HCT116 (cell line): ENCODE measurements at regions not wholly inside any gene's neighbourhood (a gene's known extent, or its start where the extent isn't known, plus 50 kb on each side); places are given as distances from the start of the nearest gene placed in this dataset.

ENCODE experiments used
- CEBPB ChIP-seq: IDR thresholded peaks from 2 replicates; pipeline ENCODE4 v1.6.1; 2012; ENCODE audit warnings: low read depth
- EGR1 ChIP-seq: IDR thresholded peaks from 2 replicates; pipeline ENCODE4 v1.6.1; 2012; ENCODE audit warnings: low read depth
- EZH2 ChIP-seq: fragments of 200-600 bp; sonication (generic); IDR thresholded peaks from 2 replicates; pipeline ENCODE4 v1.6.1; 2017; ENCODE audit warnings: antibody characterized with exemption, mixed run types
- EZH2phosphoT487 ChIP-seq: fragments of 200-600 bp; IDR thresholded peaks from 2 replicates; pipeline ENCODE4 v1.6.1; 2018; ENCODE audit warnings: antibody characterized with exemption, borderline replicate concordance
- POLR2A ChIP-seq: IDR thresholded peaks from 2 replicates; pipeline ENCODE4 v1.7.0; 2011; ENCODE audit warnings: borderline replicate concordance; ENCODE audit not compliant: insufficient read depth, insufficient read length; ENCODE audit errors: extremely low read depth
- RAD21 ChIP-seq: IDR thresholded peaks from 2 replicates; pipeline ENCODE4 v1.6.1; 2012; ENCODE audit warnings: low read depth, mild to moderate bottlenecking
- SIN3A ChIP-seq: IDR thresholded peaks from 2 replicates; pipeline ENCODE4 v1.6.1; 2012; ENCODE audit warnings: low read depth
- SP1 ChIP-seq: IDR thresholded peaks from 2 replicates; pipeline ENCODE4 v1.6.1; 2012; ENCODE audit warnings: low read depth
- YY1 ChIP-seq: IDR thresholded peaks from 2 replicates; pipeline ENCODE4 v1.6.1; 2011; ENCODE audit warnings: low read length, low read depth, moderate library complexity, mild to moderate bottlenecking; ENCODE audit not compliant: insufficient replicate concordance; ENCODE audit errors: extremely low read depth
- ZNF274 ChIP-seq: fragments of 200-500 bp; sonication (Bioruptor generic); IDR thresholded peaks from 2 replicates; pipeline ENCODE4 v1.6.1; 2014; ENCODE audit warnings: mild to moderate bottlenecking, low read depth, low read length, inconsistent platforms
- TF ChIP-seq, protein P1 (sequence below), 3 experiments: fragments of 200-600 bp in 1 of 3; sonication (generic) in 1 of 3; IDR thresholded peaks in 2 of 3; conservative IDR thresholded peaks in 1 of 3; 2 replicates each; pipeline ENCODE4 v1.5.1; 2012 to 2017; ENCODE audit warnings: low read depth in 2 of 3, low read length in 2 of 3, antibody characterized with exemption in 1 of 3, borderline replicate concordance in 1 of 3, control low read depth in 1 of 3, mild to moderate bottlenecking in 1 of 3, mixed read lengths in 1 of 3, mixed run types in 1 of 3, moderate library complexity in 1 of 3; ENCODE audit not compliant: insufficient read depth in 1 of 3
- TF ChIP-seq, protein P2 (sequence below): IDR thresholded peaks from 2 replicates; pipeline ENCODE4 v1.6.1; 2011; ENCODE audit warnings: mild to moderate bottlenecking, low read length, moderate library complexity; ENCODE audit not compliant: insufficient replicate concordance; ENCODE audit errors: extremely low read depth

DNA sequence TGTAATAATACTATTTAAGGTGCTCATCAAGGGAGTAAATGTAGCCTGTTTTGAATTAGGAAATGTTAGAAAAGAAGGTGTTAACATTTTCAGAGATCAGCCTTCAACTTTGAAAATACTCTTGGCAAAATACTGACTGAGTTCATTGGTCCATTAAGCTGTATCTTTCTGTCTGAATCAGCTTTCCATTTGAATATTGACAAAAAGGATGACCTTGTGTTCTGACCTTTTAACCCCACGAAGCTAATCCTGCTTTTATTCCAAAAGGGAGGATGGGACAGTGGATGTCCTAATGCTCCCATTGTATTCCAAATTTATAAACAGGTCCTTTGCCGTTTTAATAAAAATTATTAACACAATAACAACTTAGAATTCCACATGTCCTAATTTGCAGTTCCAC, 259.7 kb upstream of the NRIP1 start:
- no peak for TF ChIP-seq POLR2A
- TF ChIP-seq, protein P1, sequence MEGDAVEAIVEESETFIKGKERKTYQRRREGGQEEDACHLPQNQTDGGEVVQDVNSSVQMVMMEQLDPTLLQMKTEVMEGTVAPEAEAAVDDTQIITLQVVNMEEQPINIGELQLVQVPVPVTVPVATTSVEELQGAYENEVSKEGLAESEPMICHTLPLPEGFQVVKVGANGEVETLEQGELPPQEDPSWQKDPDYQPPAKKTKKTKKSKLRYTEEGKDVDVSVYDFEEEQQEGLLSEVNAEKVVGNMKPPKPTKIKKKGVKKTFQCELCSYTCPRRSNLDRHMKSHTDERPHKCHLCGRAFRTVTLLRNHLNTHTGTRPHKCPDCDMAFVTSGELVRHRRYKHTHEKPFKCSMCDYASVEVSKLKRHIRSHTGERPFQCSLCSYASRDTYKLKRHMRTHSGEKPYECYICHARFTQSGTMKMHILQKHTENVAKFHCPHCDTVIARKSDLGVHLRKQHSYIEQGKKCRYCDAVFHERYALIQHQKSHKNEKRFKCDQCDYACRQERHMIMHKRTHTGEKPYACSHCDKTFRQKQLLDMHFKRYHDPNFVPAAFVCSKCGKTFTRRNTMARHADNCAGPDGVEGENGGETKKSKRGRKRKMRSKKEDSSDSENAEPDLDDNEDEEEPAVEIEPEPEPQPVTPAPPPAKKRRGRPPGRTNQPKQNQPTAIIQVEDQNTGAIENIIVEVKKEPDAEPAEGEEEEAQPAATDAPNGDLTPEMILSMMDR (IDR thresholded peaks at IDR 0.05 in 2 of 3, conservative IDR thresholded peaks at IDR 0.05 in 1 of 3; ENCODE audit: borderline replicate concordance in 1 of 3, insufficient read depth in 1 of 3, low read depth in 2 of 3, low read length in 2 of 3) = no peak
- TF ChIP-seq EZH2 = no peak
- no peak for TF ChIP-seq SIN3A
- no peak for TF ChIP-seq EZH2phosphoT487
- no peak for TF ChIP-seq CEBPB
- TF ChIP-seq ZNF274 = no peak
- no peak for TF ChIP-seq SP1
- TF ChIP-seq YY1 = no peak
- no peak for TF ChIP-seq RAD21
- TF ChIP-seq, protein P2, sequence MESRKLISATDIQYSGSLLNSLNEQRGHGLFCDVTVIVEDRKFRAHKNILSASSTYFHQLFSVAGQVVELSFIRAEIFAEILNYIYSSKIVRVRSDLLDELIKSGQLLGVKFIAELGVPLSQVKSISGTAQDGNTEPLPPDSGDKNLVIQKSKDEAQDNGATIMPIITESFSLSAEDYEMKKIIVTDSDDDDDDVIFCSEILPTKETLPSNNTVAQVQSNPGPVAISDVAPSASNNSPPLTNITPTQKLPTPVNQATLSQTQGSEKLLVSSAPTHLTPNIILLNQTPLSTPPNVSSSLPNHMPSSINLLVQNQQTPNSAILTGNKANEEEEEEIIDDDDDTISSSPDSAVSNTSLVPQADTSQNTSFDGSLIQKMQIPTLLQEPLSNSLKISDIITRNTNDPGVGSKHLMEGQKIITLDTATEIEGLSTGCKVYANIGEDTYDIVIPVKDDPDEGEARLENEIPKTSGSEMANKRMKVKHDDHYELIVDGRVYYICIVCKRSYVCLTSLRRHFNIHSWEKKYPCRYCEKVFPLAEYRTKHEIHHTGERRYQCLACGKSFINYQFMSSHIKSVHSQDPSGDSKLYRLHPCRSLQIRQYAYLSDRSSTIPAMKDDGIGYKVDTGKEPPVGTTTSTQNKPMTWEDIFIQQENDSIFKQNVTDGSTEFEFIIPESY = no peak
- no peak for TF ChIP-seq EGR1
